HepG2 (cell line): ENCODE measurements at regions not wholly inside any gene's neighbourhood (a gene's known extent, or its start where the extent isn't known, plus 50 kb on each side); places are given as distances from the start of the nearest gene placed in this dataset.

Experiments used
- ATAC-seq: fragments of 200-7000 bp; cut with Tn5 transposase; 3 replicates; pipeline ENCODE4 v1.9.1; 2020; ENCODE audit warnings: mild to moderate bottlenecking, moderate library complexity
- BruUV-seq: library from RNA; stranded (reverse); fragments of 400-500 nt; replicated peaks from 2 replicates; lab custom pipeline; 2021; lab: Mats Ljungman, UMichigan
- CTCF ChIA-PET: fragments of 300-600 bp; formaldehyde crosslinking; extraction: SDS; loops from one replicate; lab custom pipeline; 2021; ENCODE audit warnings: low total read pairs, inconsistent platforms, low intra/inter-chr PET ratio; lab: Yijun Ruan, JAX
- POLR2A ChIA-PET: fragments of 350-600 bp; sonication (Branson Sonifier 250); formaldehyde crosslinking; loops from one replicate; lab custom pipeline; 2020; ENCODE audit warnings: antibody characterized with exemption, inconsistent platforms; lab: Yijun Ruan, JAX
- DNase-seq: peaks from one replicate; pipeline ENCODE4 v3.0.0-alpha.2; 2015; ENCODE audit warnings: low spot score
- FAIRE-seq: peaks from 3 replicates; lab custom pipeline; 2011; peaks lifted over from hg19 to GRCh38; lab: Jason Lieb, UNC
- H2AFZ ChIP-seq: one replicate; pipeline ENCODE4 v1.6.1; 2011; ENCODE audit warnings: low read length, inconsistent platforms
- H3K27ac ChIP-seq: fragments of 300-600 bp; 3 replicates; pipeline ENCODE4 v1.8.0; 2011; ENCODE audit warnings: mixed run types, mild to moderate bottlenecking, mixed read lengths, low read length, inconsistent platforms; ENCODE audit not compliant: insufficient read depth; ENCODE audit errors: extremely low read length
- H3K27me3 ChIP-seq, 2 experiments: fragments of 200-600 bp in 1 of 2; 2 replicates in 1 of 2; 3 replicates in 1 of 2; pipeline versions ENCODE4 v1.6.0 to v1.8.0; 2011; ENCODE audit warnings: low read length in 2 of 2, mild to moderate bottlenecking in 2 of 2, moderate library complexity in 2 of 2, inconsistent platforms in 1 of 2; ENCODE audit not compliant: insufficient read depth in 2 of 2, control insufficient read depth in 1 of 2
- H3K36me3 ChIP-seq, 2 experiments: fragments of 200-600 bp in 1 of 2; replicated peaks in 1 of 2; 2 replicates in 1 of 2; 3 replicates in 1 of 2; pipeline versions ENCODE4 v1.5.1 to v1.8.0; 2011; ENCODE audit warnings: low read length in 2 of 2, inconsistent platforms in 1 of 2; ENCODE audit not compliant: insufficient read depth in 2 of 2, control insufficient read depth in 1 of 2
- H3K4me1 ChIP-seq: 2 replicates; pipeline ENCODE4 v1.5.1; 2012; ENCODE audit warnings: low read length, inconsistent platforms; ENCODE audit not compliant: insufficient read depth
- H3K4me2 ChIP-seq: 2 replicates; pipeline ENCODE4 v1.6.0; 2011; ENCODE audit warnings: low read depth, low read length, inconsistent platforms
- H3K4me3 ChIP-seq, 3 experiments: fragments of 200-600 bp in 1 of 3; sonication (generic), shearing (Covaris generic) in 1 of 3; replicated peaks in 1 of 3; 2 replicates each; pipeline ENCODE4 v1.5.1; 2011 to 2016; ENCODE audit warnings: low read length in 3 of 3, inconsistent platforms in 2 of 3, low read depth in 2 of 3, mild to moderate bottlenecking in 2 of 3, control low read depth in 1 of 3, mixed read lengths in 1 of 3; ENCODE audit not compliant: insufficient read depth in 1 of 3
- H3K79me2 ChIP-seq: one replicate; pipeline ENCODE4 v1.6.1; 2011; ENCODE audit warnings: low read length, inconsistent platforms; ENCODE audit not compliant: insufficient read depth
- H3K9ac ChIP-seq: 2 replicates; pipeline ENCODE4 v1.6.0; 2011; ENCODE audit warnings: mild to moderate bottlenecking, low read depth, low read length, inconsistent platforms; ENCODE audit not compliant: insufficient read depth
- H3K9me3 ChIP-seq: 2 replicates; pipeline ENCODE4 v1.5.1; 2012; ENCODE audit warnings: mild to moderate bottlenecking, low read length
- H4K20me1 ChIP-seq: 2 replicates; pipeline ENCODE4 v1.6.0; 2011; ENCODE audit warnings: inconsistent platforms, mild to moderate bottlenecking, low read length, moderate library complexity; ENCODE audit not compliant: insufficient read depth
- CEBPB ChIP-seq: IDR thresholded peaks from 2 replicates; pipeline ENCODE4 v1.6.1; 2011; ENCODE audit warnings: low read depth, low read length, improper control_type of control experiment, borderline replicate concordance
- KLF9 ChIP-seq: IDR thresholded peaks from 2 replicates; pipeline ENCODE4 v1.6.1; 2016; ENCODE audit warnings: low read depth
- TSC22D2 ChIP-seq: sonication (generic); formaldehyde crosslinking; IDR thresholded peaks from 2 replicates; pipeline ENCODE4 v1.5.1; 2020; ENCODE audit warnings: missing genetic modification reagents, mild to moderate bottlenecking, borderline replicate concordance
- ZNF225 ChIP-seq: sonication (generic); formaldehyde crosslinking; IDR thresholded peaks from 2 replicates; pipeline ENCODE4 v1.4.0; 2020; ENCODE audit warnings: mild to moderate bottlenecking, missing genetic modification reagents
- WGBS: methylation state at CpG from one replicate; pipeline ENCODE4 v1.1.6; 2017; ENCODE audit warnings: low lambda C conversion rate; 5-methylcytosine and 5-hydroxymethylcytosine counted together
- in situ Hi-C: cut with HindIII; loops from 2 replicates; pipeline ENCODE4 v1.10.0; 2017; ENCODE audit warnings: low pct_unique_long_range_greater_than_20kb; ENCODE audit not compliant: extremely low pct_ligation_motif_present
- intact Hi-C: fragments of 100-400 bp; cut with micrococcal nuclease; formaldehyde crosslinking; loops from one replicate; pipeline ENCODE4 v1.10.0; 2022; ENCODE audit not compliant: unreplicated experiment
- TF ChIP-seq, protein P1 (sequence below): sonication (generic); formaldehyde crosslinking; IDR thresholded peaks from 2 replicates; pipeline ENCODE4 v1.4.0; 2020; ENCODE audit warnings: mild to moderate bottlenecking, missing genetic modification reagents
- TF ChIP-seq, protein P2 (sequence below): sonication (generic); formaldehyde crosslinking; IDR thresholded peaks from 2 replicates; pipeline ENCODE4 v1.4.0; 2020; ENCODE audit warnings: missing genetic modification reagents

DNA sequence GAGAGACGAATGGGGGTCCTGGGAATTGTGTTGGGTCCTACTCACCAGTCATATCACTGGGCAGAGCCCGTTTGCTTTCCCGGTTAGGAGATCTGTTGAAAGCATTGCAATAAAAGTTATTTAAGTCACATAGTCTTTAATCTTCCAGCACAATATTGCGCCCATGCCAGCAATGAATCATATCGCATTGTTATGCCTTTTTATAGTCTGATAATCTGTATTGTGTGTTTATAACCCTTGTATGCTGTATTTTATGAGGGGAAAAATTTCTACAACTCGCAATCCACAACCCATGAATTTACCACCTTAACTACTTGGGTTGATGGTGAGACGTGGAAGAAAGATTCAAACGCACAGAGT, 211.9 kb upstream of the SMIM21 start:
- no peaks in the 10 kb centered on the region for H4K20me1 ChIP-seq
- H3K4me3 ChIP-seq, result no peak overlapping the region
- BruUV-seq, result no TSS peak
- H3K27ac ChIP-seq, result no peak overlapping the region
- H3K79me2 ChIP-seq, result no peaks in the 10 kb centered on the region
- peaks cover 0 to 21% of the 10 kb centered on the region in 2 experiments; a peak in 1 of 5 replicates for H3K27me3 ChIP-seq
- CTCF ChIA-PET, result no interaction called here
- no peak for FAIRE-seq
- H3K9ac ChIP-seq, result no peak overlapping the region
- WGBS, result 27% methylated on average over 8 of the region's 8 CpGs
- TF ChIP-seq KLF9, result no peak
- TF ChIP-seq, protein P1, sequence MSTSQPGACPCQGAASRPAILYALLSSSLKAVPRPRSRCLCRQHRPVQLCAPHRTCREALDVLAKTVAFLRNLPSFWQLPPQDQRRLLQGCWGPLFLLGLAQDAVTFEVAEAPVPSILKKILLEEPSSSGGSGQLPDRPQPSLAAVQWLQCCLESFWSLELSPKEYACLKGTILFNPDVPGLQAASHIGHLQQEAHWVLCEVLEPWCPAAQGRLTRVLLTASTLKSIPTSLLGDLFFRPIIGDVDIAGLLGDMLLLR, result no peak
- TF ChIP-seq TSC22D2 (CRISPR knock-in tag), result no peak
- TF ChIP-seq, protein P2, sequence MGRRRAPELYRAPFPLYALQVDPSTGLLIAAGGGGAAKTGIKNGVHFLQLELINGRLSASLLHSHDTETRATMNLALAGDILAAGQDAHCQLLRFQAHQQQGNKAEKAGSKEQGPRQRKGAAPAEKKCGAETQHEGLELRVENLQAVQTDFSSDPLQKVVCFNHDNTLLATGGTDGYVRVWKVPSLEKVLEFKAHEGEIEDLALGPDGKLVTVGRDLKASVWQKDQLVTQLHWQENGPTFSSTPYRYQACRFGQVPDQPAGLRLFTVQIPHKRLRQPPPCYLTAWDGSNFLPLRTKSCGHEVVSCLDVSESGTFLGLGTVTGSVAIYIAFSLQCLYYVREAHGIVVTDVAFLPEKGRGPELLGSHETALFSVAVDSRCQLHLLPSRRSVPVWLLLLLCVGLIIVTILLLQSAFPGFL (CRISPR knock-in tag), result no peak
- POLR2A ChIA-PET, result no interaction called here
- no peak overlapping the region for H2AFZ ChIP-seq
- no peaks in the 10 kb centered on the region for H3K9me3 ChIP-seq
- intact Hi-C loops, result no loop called here
- H3K36me3 ChIP-seq, result no peaks in the 10 kb centered on the region
- no peaks in the 10 kb centered on the region for H3K4me1 ChIP-seq
- no peak for ATAC-seq
- DNase-seq, result no peak
- in situ Hi-C loops, result no loop called here
- no peak overlapping the region for H3K4me2 ChIP-seq

DNA sequence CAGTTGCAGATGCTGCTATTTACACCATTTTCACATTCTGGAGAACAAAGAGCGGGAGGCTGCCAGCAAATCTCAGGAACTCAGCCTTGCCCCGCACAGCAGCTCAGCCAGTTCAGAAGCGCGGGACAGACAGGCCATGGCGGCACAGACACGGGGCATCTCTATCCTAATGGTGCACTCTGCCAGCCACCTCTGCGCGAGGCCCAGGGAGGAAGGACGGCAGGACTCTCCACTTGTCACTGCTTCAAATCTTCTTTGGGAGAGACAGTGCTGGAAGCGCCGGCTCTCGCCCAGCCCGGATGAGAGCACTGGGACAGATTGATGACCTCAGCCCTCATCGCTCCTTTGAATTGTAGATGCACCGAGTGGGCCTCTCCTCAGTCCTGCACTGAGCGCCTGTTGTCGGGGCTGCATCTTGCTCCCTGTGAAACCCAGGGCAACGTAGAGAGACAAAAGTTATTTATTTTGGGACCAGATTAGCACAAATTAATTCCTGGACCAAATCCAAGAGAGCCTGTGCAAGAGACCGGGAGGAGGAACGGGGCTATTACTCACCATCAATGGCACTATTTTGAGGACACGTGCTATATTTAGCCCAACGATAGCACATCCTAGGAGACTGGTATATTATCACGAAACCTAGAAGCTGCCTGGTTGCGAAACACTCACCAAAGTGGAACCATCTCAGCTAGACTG, 211.4 kb upstream of the SMIM21 start:
- ChIA-PET POLR2A (no interaction called here), CTCF (no interaction called here)
- H3K79me2 ChIP-seq, result no peaks in the 10 kb centered on the region
- peaks cover 0 to 21% of the 10 kb centered on the region in 2 experiments; a peak in 1 of 5 replicates for H3K27me3 ChIP-seq
- no peak for FAIRE-seq
- no peak overlapping the region for H3K4me3 ChIP-seq
- no peak overlapping the region for H3K4me2 ChIP-seq
- WGBS, result 32% methylated on average over 9 of the region's 24 CpGs
- DNase-seq, result no peak
- no peaks in the 10 kb centered on the region for H3K36me3 ChIP-seq
- H3K9me3 ChIP-seq, result no peaks in the 10 kb centered on the region
- no peak overlapping the region for H3K27ac ChIP-seq
- no peak for ATAC-seq
- H4K20me1 ChIP-seq, result no peaks in the 10 kb centered on the region
- intact Hi-C loops (no loop called here), in situ Hi-C loops (no loop called here)
- no peak overlapping the region for H2AFZ ChIP-seq
- no peak overlapping the region for H3K9ac ChIP-seq
- no peaks in the 10 kb centered on the region for H3K4me1 ChIP-seq
- BruUV-seq, result no TSS peak
- peak; percentile 36; the same call in 1 of the 2 replicates for TF ChIP-seq CEBPB
- TF ChIP-seq ZNF225 (CRISPR knock-in tag), result no peak
